Keratinocyte (primary cell): ENCODE measurements at regions not wholly inside any gene's neighbourhood (a gene's known extent, or its start where the extent isn't known, plus 50 kb on each side); places are given as distances from the start of the nearest gene placed in this dataset.

Experiments
- CTCF ChIP-seq, 3 experiments: IDR thresholded peaks in 1 of 3; conservative IDR thresholded peaks in 1 of 3; optimal IDR thresholded peaks in 1 of 3; 2 replicates in 2 of 3; 3 replicates in 1 of 3; pipeline versions ENCODE3 to v1.5.1; 2011; ENCODE audit warnings: low read length in 3 of 3, mild to moderate bottlenecking in 3 of 3, moderate library complexity in 2 of 3, control low read depth in 1 of 3, inconsistent platforms in 1 of 3; ENCODE audit not compliant: insufficient read depth in 2 of 3; ENCODE audit errors: extremely low read depth in 1 of 3
- EZH2 ChIP-seq: IDR thresholded peaks from one replicate; pipeline ENCODE4 v1.6.1; 2012; ENCODE audit warnings: inconsistent platforms, mild to moderate bottlenecking, low read length, moderate library complexity

GRCh38 chr4:20426028-20426427 is 174.3 kb downstream of the SLIT2 start:
- TF ChIP-seq CTCF (optimal IDR thresholded peaks at IDR 0.05 in 1 of 3, IDR thresholded peaks at IDR 0.05 in 1 of 3, conservative IDR thresholded peaks at IDR 0.05 in 1 of 3; ENCODE audit: extremely low read depth in 1 of 3, insufficient read depth in 2 of 3, low read length in 3 of 3): no peak
- TF ChIP-seq EZH2: no peak
